GM21528 (cell line): ENCODE measurements at regions not wholly inside any gene's neighbourhood (a gene's known extent, or its start where the extent isn't known, plus 50 kb on each side); places are given as distances from the start of the nearest gene placed in this dataset.

Source experiments
- ATAC-seq: cut with Tn5 transposase; IDR thresholded peaks from one replicate; pipeline ENCODE4 v1.9.1; 2021; ENCODE audit warnings: mild to moderate bottlenecking, moderate library complexity; ENCODE audit not compliant: unreplicated experiment, low FRiP score

DNA sequence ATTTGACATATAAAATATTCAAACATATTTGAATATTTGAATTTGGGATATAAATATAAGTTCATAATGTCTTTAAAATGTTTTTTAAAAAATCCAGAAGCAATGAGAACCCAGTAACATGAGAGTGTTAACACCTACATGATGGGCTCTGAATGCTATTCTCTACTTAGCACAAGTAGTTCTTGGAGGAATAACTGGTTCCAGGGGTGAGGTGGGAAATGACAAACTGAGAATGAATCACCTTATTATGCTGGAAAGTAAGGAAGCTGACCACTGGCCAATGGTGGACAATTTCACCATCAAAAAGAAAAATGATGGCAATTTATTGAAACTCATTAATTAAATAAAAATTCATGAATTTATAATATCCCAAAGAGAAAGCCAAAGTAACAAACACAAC is 79.6 kb upstream of the NABP1 start:
- no peak for ATAC-seq

DNA sequence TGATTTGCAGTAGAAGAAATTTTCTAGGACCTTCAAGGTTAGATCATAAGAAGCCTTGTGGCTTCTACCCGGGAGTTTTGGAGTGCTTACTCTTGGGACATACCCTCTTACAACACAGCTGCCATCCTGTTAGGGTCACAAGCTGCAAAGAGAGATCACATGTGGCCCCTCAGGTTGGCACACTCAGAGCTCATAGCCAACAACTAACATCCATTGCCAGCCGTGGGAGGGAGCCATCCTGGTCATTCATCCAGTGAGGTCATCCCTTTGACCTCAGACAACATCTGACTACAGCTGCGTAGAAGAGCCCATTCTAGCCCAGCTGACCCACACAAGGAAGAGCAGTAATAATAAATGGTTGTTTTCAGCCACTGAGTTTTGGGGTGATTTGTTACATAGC is 76.9 kb upstream of the NABP1 start:
- ATAC-seq = no peak

DNA sequence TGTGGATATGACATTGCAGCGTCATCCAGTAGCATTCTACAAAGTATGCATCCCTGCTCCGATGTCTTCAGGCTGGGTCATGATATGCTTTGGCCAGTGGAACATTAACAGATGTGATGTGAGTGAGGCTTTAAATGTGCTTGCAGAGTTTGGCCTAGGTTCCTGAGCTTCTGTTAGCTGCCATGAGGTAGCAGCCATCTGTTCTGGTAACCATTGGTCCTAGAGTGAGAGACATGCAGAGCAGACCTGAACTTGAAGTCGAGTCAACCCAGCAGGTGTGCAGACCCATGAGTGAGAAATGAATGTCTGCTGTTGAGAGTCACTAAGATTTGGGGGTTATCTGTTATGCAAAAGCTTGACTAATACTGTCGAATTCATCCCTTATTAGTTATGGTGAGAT is 73.8 kb upstream of the NABP1 start:
- ATAC-seq = no peak

DNA sequence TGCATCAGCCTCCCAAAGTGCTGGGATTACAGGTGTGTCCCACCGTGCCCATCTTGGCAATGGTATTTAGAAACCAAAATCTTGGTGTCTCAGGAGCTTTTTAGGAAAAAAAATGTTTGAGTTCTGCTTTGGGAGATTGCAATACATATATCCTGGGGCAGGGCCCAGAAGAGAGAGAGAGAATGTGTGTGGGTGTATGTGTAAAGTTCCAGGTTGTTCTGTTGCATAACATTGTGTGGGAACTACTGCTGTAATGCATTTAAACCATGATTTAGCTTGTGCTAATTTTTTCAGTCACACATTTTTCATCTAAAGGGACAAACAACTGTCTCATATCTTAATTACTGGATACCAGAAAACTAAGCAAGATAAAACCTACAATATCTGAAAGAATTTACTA is 70.8 kb upstream of the NABP1 start:
- no peak for ATAC-seq

DNA sequence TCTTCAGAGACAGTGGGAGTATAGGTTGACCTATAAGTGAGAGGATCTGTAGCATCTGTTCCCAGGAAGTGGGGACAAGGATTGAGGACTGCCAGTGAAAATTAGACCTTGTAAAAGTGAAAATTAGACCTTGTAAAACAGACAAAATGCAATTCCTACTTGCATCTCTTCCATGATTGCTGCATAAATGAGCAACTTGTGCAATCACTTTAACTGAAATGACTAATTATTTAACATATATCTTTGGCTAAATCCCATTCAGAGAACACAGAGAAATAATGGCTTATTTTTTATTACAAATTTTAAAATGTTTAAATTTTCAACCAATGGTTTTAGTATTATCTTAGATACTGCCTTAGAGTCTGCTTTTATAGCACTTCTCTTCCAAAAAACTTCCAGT is 67.2 kb upstream of the NABP1 start:
- no peak for ATAC-seq

DNA sequence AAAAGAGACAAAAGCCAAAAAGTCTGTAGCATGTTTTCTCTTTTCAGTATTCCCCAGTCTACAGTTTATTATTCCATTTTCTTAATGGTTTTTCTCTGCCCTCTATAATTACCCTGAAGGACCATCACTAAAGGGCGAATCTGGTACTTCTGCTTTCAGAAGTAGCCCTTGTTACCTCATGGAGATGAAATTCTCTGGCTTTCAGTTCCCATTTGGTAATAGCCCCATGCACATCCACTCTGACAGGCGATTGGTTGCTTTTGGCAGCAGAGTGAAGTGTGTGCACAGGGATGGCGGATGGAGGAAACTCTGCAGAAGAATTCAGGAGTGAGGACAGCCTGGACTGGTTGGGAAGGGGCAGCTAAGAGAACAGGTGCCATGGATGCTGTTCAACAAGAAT is 66.3 kb upstream of the NABP1 start:
- ATAC-seq = peak; percentile 98

DNA sequence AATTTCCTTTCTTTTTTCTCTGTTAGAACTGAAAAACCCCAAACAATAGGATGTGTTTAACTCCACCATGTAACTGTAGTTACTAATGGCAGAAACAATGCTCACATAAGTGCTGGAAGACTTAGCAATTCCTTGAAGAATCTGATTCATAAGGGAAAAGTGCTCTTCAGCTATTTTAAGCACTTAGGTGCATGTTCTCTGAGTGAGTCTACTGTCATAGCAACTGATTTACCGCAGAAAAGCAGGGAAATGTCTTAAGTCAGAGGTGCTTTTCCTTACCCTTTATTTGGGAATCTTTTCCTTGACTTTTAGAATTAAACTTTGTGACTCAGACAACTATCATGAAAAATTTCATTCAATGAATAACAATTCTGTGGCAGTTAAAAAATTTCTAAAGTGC is 65.4 kb upstream of the NABP1 start:
- ATAC-seq = no peak

DNA sequence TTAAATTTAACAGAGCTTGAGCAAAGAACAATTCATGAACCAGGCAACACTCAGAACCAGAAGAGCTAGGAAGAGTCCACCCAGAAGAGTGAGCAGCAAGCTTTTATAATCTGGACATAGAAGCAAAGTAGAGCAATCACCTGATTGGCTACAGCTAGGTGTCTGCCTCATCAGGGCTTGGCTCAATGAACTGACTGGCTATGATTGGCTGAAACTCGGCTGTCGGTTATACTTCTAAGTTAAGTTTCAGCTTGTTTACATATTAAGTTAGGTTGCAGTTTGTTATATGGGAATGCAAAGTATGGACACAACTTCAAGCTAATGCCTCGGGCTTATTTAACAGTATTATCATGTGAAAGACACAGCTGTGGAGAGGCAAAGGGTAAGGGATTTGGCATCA is 63.2 kb upstream of the NABP1 start:
- ATAC-seq = no peak

DNA sequence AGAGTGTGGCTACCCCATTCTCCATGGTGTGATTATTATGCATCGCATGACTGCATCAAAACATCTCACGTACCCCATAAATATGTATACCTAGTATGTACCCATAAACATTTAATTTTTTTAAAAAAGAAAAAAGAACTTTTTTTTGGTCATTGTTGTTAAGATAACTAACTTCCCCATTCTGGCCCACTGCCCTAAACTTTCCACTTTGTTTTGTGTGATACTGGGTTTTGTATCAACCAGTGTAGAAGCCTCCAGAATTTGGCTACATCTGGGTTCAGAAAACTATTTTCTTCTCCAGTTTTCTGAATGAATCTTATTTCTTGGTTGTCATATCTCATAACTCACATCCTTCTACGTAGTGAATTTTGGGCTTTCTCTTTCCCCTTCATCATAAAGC is 62.3 kb upstream of the NABP1 start:
- no peak for ATAC-seq

DNA sequence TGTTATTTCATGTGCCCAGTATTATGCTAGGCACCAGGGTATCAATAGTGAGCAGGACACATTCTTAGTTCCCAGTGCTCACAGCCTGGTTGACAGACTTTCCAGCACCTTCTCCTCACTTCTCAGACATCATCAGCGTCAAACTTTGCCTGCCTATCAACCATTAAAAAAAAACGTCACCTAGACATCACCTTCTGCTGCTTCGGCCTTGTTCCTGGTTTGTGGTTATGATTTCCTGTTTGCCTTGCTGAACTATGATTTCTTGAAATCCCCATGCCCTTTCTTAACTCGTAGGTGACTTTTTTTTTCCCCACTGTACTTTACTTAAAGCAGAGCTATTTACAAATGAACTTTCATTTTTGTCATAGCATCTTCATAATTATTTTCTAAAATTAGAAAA is 60.4 kb upstream of the NABP1 start:
- ATAC-seq = peak; percentile 89

DNA sequence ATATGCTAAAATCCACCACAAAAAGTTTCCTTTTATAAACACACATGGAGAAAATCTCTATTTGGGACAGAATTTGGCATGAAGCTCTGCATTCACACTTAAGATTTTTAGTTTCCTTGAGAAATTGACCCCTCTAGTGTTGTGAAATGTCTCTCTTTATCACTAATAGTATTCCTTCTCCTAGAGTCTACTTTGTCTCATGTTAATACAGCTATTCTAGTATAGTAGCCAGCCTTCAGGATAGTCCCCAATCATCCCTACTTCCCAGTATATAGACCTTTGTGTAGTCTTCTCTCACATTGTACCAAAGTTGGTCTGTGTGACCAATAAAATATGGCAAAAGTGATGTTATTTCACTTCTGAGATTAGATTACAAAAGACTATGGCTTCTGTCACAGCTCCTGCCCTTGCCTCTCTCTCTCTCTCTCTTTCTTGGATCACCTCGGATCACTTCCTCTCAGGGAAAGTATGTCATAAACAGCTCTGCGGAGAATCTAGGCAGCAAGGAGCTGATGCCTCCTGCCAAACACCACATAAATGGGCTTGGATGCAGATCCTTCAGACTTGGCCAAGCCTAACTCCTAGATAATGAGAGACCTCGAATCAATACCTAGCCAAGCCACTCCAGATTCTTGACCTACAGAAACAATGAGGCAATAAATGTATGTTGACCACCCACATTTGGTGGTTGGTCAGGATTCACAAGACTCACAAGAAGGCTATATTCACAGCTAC is 59.7 kb upstream of the NABP1 start:
- ATAC-seq = peak; percentile 11

DNA sequence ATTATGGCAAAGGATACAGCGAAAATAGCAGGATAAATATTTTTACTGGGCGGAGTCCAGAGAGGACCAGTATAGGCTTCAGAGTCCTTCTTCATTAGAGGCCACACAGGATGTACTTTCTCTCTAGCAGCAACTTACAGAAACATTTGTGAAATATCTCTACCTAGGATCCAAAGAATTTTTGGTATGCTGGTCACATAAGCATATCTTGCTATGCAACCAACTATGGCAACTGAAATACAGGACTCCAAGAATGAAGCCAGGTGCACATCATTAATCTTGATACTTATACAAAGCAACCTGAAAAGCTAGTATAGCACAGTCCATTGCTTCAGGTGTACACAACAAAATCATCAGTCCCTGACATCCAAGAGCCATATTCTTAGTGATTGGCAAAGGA is 59.1 kb upstream of the NABP1 start:
- ATAC-seq = no peak

DNA sequence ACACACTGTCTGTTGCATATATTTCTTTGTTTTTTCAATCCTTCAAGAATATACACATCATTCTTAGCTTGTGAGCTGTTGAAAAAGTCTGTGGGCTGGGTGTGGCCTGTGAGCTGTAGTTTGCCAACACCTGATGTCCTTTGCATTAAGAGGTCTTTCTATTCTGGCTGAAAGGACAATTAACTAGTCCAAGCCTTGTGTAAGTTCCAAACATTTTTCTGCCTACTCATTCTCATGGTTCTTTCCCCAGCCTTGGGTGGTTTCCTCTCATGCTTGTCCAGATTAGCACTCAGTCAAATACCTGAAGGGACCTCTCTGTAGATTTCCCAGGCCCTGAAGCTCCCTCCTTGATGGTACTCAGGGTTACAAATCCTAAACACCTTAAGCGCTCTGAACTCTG is 57.8 kb upstream of the NABP1 start:
- ATAC-seq = no peak

DNA sequence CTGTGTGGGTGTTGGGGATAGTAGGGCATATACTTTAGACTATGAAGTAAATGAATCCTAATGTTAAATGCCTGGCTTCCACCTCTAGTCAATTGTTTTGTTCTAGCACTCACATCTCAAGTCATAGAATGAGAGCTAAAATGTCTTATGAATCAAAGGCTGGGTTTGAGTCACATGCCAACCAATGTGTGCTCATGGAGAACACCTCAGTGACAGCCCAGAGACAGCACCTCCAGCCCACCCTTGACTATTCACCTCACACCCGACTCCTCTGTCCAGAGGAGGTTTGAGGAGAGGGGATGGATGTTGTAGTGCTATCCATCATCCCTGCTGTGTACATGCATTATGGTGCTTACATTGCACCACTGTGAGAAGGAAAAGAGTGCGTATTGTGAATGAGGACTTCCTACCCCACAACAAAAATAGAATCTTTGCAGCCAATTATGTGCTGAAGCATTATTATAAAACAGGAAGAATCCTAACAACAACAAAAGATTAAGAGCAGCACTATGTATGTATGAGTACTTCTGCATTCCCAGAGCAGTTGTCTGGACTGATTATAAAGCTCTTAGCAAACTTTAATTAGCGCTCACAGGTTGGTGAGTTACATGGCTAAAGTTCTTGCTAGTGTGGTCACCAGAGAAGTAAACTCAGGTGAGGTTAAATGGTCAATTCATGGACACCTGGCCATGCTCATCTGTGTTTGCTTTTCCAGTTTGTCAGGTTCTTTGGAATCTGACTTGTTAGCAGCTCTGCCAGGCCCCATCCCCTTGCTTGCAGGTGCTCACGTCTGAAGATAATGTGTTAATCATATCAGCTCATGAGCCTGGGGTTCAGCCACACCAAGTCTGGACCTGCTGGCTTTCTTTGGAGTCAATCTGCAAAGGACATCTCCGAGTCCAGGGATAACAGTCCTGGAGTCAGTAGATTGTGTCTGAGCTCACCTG is 55.3 kb upstream of the NABP1 start:
- ATAC-seq = no peak

DNA sequence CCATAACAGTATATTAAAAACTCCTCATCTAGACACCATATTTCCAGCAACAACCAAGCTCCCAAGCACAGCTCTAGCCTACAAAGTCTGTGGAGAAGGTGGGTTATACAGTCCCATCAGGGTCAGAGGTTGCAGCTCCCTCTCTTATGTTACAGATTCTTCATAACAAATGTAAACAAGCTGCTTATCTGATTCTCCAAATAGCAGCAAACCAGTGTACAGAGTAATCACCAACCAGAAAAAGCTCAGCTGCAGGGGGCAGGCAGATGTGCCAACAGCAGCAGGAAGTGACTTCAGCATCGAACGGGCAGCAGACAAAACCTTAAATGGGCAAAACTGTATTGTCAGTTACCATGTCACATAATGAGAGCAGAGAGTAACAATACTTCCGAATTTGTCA is 52.9 kb upstream of the NABP1 start:
- ATAC-seq = peak; percentile 58

DNA sequence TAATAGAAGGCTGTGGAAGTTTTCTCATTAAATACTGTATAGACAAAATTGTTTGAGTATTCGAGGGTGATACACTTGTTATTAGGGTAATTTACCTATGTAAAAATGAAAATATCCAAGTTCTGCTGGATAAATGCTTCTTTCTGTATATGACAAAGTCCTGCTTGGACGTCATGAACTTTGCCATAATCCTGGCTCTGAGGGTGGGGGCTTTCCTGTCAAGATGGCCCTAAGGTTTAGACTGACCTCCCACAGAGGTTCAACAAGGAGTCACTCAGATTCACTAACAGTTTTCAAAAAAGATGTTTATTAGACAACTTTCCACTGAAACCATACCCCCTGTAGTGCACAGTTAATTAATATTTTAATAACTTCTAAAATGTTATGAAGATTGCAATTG is 52.5 kb upstream of the NABP1 start:
- no peak for ATAC-seq

DNA sequence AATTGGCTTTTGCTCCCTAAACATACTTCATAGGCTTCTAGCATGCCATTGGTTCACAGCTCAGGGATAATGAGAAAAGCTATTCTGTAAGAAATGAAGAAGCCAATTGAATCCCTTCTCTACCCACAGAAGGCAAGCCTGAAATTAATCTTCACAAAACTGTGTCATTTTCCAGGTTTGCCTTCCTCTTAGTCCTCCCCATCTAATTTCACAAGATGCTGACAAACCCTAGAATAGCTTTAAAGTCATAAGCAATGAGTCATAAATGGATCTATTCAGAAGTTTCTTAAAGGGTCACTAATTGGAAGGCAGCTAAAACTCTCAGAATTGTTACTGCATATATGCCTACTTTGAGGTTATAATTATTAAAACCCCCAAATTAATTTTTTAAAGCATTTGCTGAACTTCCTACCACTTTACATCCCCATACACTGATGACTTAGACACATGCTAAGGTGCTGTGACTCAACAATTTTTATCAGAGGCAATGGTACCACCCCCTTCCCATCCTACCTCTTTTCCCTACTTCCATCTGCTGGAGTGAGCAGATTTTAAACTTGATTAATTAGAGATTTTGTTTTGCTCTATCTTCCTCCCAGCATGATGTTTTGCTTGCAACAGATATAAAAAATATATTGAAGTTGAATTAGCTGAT is 51.3 kb upstream of the NABP1 start:
- no peak for ATAC-seq

DNA sequence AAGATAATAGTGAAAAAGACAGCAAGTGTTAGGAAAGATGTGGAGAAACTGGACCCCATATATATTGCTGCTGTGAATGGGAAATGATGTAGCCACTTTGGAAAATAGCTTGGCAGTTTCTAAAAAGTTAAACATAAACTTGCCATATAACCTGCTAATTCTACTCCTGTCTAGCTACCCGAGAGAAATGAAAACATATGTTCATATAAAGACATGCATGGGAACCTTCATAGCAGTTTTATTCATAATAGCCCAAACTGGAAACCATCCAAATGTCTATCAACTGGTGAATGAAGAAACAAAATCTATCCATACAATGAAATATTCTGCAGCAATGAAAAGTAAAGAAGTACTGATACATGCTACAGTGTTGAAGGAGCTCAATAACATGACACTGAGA is 50.4 kb upstream of the NABP1 start:
- no peak for ATAC-seq
